Prostate gland (tissue), 2 donors: ENCODE measurements at regions not wholly inside any gene's neighbourhood (a gene's known extent, or its start where the extent isn't known, plus 50 kb on each side); places are given as distances from the start of the nearest gene placed in this dataset.

Source experiments
- POLR2AphosphoS5 ChIP-seq: sonication (generic); formaldehyde crosslinking; IDR thresholded peaks from one replicate; pipeline ENCODE4 v1.6.1; 2017; ENCODE audit warnings: antibody characterized with exemption
- TF ChIP-seq, protein P1 (sequence below), 4 experiments: fragments of 200-600 bp in 2 of 4; fragments of 450-650 bp in 2 of 4; sonication (generic) in 2 of 4; IDR thresholded peaks; 1 replicate in 3 of 4; 2 replicates in 1 of 4; pipeline ENCODE4 v1.5.1; 2016 to 2019; ENCODE audit warnings: antibody characterized with exemption in 4 of 4, mild to moderate bottlenecking in 2 of 4, moderate library complexity in 2 of 4

- no peak for TF ChIP-seq POLR2AphosphoS5
- TF ChIP-seq, protein P1, sequence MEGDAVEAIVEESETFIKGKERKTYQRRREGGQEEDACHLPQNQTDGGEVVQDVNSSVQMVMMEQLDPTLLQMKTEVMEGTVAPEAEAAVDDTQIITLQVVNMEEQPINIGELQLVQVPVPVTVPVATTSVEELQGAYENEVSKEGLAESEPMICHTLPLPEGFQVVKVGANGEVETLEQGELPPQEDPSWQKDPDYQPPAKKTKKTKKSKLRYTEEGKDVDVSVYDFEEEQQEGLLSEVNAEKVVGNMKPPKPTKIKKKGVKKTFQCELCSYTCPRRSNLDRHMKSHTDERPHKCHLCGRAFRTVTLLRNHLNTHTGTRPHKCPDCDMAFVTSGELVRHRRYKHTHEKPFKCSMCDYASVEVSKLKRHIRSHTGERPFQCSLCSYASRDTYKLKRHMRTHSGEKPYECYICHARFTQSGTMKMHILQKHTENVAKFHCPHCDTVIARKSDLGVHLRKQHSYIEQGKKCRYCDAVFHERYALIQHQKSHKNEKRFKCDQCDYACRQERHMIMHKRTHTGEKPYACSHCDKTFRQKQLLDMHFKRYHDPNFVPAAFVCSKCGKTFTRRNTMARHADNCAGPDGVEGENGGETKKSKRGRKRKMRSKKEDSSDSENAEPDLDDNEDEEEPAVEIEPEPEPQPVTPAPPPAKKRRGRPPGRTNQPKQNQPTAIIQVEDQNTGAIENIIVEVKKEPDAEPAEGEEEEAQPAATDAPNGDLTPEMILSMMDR (IDR thresholded peaks at IDR 0.05), result no peak
These were observed 160.9 kb upstream of the SGO1 start for GRCh38 chr3:20346916-20347315.
